GM12878 (cell line): ENCODE measurements at regions not wholly inside any gene's neighbourhood (a gene's known extent, or its start where the extent isn't known, plus 50 kb on each side); places are given as distances from the start of the nearest gene placed in this dataset.
A peak's percentile ranks its signal among the peaks of the same experiment; 100 is the strongest.

Experiments used
- BMI1 ChIP-seq: fragments of 450-650 bp; IDR thresholded peaks from 2 replicates; pipeline ENCODE4 v1.6.1; 2016; ENCODE audit warnings: mild to moderate bottlenecking, moderate library complexity, borderline replicate concordance
- LARP7 ChIP-seq: fragments of 450-650 bp; IDR thresholded peaks from 2 replicates; pipeline ENCODE4 v1.6.1; 2017; ENCODE audit warnings: mild to moderate bottlenecking
- MEF2A ChIP-seq: IDR thresholded peaks from 2 replicates; pipeline ENCODE4 v1.6.1; 2011; ENCODE audit warnings: low read depth, mild to moderate bottlenecking, low read length, moderate library complexity; ENCODE audit not compliant: insufficient read depth
- MTA2 ChIP-seq: fragments of 450-650 bp; IDR thresholded peaks from 2 replicates; pipeline ENCODE4 v1.6.1; 2016; ENCODE audit warnings: low read depth, mild to moderate bottlenecking, moderate library complexity
- NR2C2 ChIP-seq: IDR thresholded peaks from 2 replicates; pipeline ENCODE4 v1.6.1; 2011; ENCODE audit warnings: borderline replicate concordance, low read depth; ENCODE audit not compliant: control insufficient read depth, insufficient read length
- SMARCA5 ChIP-seq: fragments of 450-650 bp; IDR thresholded peaks from 2 replicates; pipeline ENCODE4 v1.6.1; 2017; ENCODE audit warnings: mild to moderate bottlenecking
- ZBED1 ChIP-seq: IDR thresholded peaks from 2 replicates; pipeline ENCODE4 v1.6.1; 2016; ENCODE audit warnings: borderline replicate concordance
- ZNF207 ChIP-seq: fragments of 450-650 bp; IDR thresholded peaks from 2 replicates; pipeline ENCODE4 v1.6.1; 2014; ENCODE audit warnings: antibody characterized with exemption, mild to moderate bottlenecking, borderline replicate concordance
- TF ChIP-seq, protein P1 (sequence below): fragments of 450-650 bp; IDR thresholded peaks from 2 replicates; pipeline ENCODE4 v1.6.1; 2016; ENCODE audit warnings: mild to moderate bottlenecking
- TF ChIP-seq, protein P2 (sequence below): fragments of 150-350 bp; IDR thresholded peaks from 2 replicates; pipeline ENCODE4 v1.6.1; 2016; ENCODE audit warnings: low read depth, low read length
- TF ChIP-seq, protein P3 (sequence below): fragments of 450-650 bp; IDR thresholded peaks from 2 replicates; pipeline ENCODE4 v1.6.1; 2017; ENCODE audit warnings: borderline replicate concordance
- TF ChIP-seq, protein P4 (sequence below): IDR thresholded peaks from 2 replicates; pipeline ENCODE4 v1.6.1; 2012; ENCODE audit warnings: low read length, inconsistent platforms

DNA sequence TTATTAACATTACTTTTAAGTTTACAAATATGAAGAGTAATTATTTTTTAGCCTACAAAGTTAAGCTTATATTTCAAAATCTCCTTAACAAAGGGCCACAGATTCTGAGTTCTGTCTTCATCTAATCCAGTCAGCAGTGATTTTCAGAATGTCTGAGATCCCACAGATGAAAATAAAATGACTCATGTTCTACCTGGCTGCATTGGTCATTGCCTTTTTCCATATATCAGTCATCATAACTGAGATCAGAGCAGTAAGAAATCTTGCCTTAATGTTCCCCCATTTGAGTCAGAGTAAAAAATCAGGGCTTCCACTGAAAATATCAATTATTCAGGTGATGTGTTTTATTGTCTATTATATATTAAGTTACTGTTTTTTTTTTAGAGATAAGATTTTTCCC lies 416.1 kb downstream of the MRPL39 start (continued):
- TF ChIP-seq, protein P1, sequence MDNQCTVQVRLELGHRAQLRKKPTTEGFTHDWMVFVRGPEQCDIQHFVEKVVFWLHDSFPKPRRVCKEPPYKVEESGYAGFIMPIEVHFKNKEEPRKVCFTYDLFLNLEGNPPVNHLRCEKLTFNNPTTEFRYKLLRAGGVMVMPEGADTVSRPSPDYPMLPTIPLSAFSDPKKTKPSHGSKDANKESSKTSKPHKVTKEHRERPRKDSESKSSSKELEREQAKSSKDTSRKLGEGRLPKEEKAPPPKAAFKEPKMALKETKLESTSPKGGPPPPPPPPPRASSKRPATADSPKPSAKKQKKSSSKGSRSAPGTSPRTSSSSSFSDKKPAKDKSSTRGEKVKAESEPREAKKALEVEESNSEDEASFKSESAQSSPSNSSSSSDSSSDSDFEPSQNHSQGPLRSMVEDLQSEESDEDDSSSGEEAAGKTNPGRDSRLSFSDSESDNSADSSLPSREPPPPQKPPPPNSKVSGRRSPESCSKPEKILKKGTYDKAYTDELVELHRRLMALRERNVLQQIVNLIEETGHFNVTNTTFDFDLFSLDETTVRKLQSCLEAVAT = no peak
- TF ChIP-seq ZNF207 = no peak
- TF ChIP-seq BMI1 = no peak
- TF ChIP-seq, protein P2, sequence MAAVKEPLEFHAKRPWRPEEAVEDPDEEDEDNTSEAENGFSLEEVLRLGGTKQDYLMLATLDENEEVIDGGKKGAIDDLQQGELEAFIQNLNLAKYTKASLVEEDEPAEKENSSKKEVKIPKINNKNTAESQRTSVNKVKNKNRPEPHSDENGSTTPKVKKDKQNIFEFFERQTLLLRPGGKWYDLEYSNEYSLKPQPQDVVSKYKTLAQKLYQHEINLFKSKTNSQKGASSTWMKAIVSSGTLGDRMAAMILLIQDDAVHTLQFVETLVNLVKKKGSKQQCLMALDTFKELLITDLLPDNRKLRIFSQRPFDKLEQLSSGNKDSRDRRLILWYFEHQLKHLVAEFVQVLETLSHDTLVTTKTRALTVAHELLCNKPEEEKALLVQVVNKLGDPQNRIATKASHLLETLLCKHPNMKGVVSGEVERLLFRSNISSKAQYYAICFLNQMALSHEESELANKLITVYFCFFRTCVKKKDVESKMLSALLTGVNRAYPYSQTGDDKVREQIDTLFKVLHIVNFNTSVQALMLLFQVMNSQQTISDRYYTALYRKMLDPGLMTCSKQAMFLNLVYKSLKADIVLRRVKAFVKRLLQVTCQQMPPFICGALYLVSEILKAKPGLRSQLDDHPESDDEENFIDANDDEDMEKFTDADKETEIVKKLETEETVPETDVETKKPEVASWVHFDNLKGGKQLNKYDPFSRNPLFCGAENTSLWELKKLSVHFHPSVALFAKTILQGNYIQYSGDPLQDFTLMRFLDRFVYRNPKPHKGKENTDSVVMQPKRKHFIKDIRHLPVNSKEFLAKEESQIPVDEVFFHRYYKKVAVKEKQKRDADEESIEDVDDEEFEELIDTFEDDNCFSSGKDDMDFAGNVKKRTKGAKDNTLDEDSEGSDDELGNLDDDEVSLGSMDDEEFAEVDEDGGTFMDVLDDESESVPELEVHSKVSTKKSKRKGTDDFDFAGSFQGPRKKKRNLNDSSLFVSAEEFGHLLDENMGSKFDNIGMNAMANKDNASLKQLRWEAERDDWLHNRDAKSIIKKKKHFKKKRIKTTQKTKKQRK = no peak
- TF ChIP-seq NR2C2 = no peak
- TF ChIP-seq ZBED1 = peak; percentile 61; the same call in 1 of the 2 replicates
- TF ChIP-seq, protein P3, sequence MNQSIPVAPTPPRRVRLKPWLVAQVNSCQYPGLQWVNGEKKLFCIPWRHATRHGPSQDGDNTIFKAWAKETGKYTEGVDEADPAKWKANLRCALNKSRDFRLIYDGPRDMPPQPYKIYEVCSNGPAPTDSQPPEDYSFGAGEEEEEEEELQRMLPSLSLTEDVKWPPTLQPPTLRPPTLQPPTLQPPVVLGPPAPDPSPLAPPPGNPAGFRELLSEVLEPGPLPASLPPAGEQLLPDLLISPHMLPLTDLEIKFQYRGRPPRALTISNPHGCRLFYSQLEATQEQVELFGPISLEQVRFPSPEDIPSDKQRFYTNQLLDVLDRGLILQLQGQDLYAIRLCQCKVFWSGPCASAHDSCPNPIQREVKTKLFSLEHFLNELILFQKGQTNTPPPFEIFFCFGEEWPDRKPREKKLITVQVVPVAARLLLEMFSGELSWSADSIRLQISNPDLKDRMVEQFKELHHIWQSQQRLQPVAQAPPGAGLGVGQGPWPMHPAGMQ = no peak
- TF ChIP-seq MEF2A = peak; percentile 80; the same call in 1 of the 2 replicates
- TF ChIP-seq, protein P4, sequence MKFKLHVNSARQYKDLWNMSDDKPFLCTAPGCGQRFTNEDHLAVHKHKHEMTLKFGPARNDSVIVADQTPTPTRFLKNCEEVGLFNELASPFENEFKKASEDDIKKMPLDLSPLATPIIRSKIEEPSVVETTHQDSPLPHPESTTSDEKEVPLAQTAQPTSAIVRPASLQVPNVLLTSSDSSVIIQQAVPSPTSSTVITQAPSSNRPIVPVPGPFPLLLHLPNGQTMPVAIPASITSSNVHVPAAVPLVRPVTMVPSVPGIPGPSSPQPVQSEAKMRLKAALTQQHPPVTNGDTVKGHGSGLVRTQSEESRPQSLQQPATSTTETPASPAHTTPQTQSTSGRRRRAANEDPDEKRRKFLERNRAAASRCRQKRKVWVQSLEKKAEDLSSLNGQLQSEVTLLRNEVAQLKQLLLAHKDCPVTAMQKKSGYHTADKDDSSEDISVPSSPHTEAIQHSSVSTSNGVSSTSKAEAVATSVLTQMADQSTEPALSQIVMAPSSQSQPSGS = peak; percentile 89
- TF ChIP-seq MTA2 = no peak
- TF ChIP-seq SMARCA5 = no peak
- TF ChIP-seq LARP7 = no peak
